HG03095 (cell line): ENCODE measurements at regions not wholly inside any gene's neighbourhood (a gene's known extent, or its start where the extent isn't known, plus 50 kb on each side); places are given as distances from the start of the nearest gene placed in this dataset.
"Not testable (repeated sequence)": the region's sequence is repeated elsewhere in the genome, so short reads cannot be mapped to it uniquely, and the experiment has no call there.

ENCODE experiments used
- ATAC-seq: cut with Tn5 transposase; IDR thresholded peaks from one replicate; pipeline ENCODE4 v1.9.1; 2021; ENCODE audit warnings: moderate library complexity; ENCODE audit not compliant: unreplicated experiment

GRCh38 chr17:45646288-45646988, 137.7 kb upstream of the CRHR1 start:
- no peak for ATAC-seq

- no peak for ATAC-seq
These were observed 135.5 kb upstream of the CRHR1 start for GRCh38 chr17:45648642-45649041.

- ATAC-seq, result no peak
These were observed 134.3 kb upstream of the CRHR1 start for GRCh38 chr17:45649796-45650195.

- no peak for ATAC-seq
These were observed 133.6 kb upstream of the CRHR1 start for GRCh38 chr17:45650561-45650960.

- no peak for ATAC-seq
These were observed 132.9 kb upstream of the CRHR1 start for GRCh38 chr17:45651145-45651709.

GRCh38 chr17:45653616-45654015, 130.5 kb upstream of the CRHR1 start:
- no peak for ATAC-seq

DNA sequence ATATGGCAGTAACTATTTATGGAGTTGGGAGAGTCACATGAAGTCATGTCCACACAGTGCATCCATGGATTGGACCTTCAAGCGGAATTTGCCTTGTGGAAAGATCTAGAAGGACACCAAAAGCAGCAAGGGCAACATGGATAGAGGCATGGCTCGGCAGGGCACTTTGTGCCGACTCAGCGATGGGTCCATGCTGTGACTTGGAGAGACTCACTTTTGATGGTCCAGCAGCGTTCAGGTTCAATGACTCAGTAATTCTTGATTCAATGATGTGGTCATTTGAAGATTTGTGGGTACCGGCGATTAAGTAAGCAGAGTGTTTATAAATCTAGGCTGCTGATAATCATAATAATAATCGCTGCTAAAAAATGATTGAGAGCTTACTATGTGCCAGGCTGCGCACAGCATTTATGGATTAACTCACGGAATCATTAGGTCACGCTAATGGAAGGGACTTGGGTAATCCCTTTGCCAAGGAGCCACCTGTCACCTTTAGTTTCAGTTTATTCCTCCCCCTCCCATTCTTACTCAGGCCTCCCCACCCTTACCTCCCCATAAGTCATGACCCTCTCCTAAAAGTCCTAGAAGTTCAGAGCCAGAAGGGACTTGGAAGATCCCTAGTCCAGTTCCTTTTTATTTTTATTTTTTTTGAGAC, 127.5 kb upstream of the CRHR1 start:
- no peak for ATAC-seq

DNA sequence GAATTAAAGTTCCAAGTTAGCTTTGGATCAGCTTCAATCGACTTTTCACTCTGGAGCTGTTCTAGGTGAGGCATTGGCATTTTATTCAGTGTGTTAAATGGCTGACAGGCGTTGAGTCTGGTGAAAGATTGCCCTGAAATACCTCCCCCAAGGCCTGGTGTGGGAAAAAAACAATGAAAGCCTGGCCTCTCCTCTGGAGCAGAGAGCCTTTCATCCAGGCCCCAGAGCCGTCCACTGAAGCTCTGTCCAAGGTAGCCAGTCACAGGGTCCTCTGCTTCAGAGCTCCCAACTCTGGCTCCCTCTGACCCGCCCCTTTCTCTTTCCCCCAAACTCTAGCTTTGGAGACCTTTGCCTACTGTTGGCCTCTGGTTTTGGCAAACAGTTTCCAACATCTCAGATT, 123.6 kb upstream of the CRHR1 start:
- no peak for ATAC-seq

- ATAC-seq, result no peak
These were observed 121.7 kb upstream of the CRHR1 start for GRCh38 chr17:45662432-45662831.

DNA sequence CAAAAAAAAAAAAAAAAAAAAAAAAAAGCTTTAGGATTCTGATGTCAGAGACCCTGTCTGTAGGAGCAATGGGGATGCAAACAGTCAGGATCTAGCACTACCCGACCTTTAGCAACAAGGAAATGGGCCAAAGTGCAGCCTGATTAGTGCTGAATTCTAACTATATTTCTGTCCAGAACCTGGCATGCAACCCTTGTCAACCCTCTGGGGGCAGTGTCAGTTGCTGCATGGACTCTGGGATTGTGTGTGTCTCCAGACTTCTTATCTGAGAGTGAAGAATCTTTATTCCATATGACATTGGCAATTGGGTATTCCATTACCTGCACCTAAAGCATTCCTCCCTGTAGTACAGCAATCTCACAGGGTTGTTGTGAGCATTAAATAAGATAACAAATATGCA, 120.3 kb upstream of the CRHR1 start:
- no peak for ATAC-seq

GRCh38 chr17:45664921-45665320, 119.2 kb upstream of the CRHR1 start:
- ATAC-seq, result no peak

DNA sequence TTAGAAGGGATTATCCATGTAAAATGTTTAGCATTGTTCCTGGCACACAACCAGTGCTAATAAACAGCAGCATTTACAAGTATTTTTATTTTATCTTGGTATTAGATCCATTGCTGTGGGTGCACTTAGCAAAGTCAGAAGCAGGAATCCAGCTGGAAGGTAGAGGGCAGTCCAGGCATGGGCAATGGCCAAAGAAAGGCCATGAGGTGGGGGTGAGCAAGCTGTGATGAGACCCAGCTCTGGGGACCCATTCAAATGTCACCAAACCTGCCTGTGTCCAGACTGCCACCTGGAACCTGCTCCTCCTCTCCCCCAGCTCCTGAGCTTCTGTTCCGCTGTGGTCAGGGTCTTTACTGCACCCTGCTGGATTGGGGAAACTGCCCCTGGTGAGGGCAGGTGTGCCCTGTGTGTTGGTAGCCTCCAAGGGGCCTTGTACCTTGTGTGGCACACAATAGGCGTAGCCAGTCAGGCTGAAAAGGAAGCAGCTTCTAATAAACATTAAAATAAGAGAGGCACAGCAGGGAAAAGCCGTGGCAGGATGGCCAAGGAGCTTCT, 118.0 kb upstream of the CRHR1 start:
- no peak for ATAC-seq

GRCh38 chr17:45666641-45667040, 117.5 kb upstream of the CRHR1 start:
- ATAC-seq, result no peak

DNA sequence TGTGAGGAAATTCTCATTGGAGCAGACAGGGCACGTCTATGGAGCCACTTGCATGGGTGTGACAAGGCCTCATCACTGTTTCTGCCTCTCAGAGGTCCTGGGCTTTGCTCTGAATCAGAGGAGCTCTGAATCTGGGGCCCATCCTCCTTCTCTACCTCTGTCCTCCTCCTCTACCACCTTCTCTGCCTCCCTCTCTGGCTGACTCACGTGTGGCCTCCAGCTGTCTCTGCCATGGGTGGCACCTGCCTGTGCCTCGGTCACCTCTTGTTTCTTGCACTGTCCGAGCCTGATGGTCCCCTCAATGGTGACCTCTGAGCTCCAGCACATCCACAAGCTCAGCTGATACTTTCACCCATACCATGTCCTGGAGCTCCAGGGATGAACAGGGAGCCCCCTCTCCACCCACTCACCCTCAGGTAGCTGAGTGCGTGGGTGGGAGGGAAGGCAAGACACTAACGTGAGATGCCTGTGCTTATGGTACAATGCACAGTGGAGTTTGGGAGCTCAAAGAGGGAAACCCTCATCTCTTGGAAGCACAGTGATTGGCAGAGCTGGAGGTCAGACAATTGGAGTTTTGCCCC, 116.4 kb upstream of the CRHR1 start:
- ATAC-seq, result no peak

- ATAC-seq, result no peak
These were observed 115.8 kb upstream of the CRHR1 start for GRCh38 chr17:45668316-45668715.

- ATAC-seq, result no peak
These were observed 111.8 kb upstream of the CRHR1 start for GRCh38 chr17:45672301-45672700.

- no peak for ATAC-seq
These were observed 111.3 kb upstream of the CRHR1 start for GRCh38 chr17:45672792-45673191.

- not testable (repeated sequence) for ATAC-seq
These were observed 110.4 kb upstream of the CRHR1 start for GRCh38 chr17:45673759-45674158.

- ATAC-seq, result no peak
These were observed 109.1 kb upstream of the CRHR1 start for GRCh38 chr17:45675012-45675411.

DNA sequence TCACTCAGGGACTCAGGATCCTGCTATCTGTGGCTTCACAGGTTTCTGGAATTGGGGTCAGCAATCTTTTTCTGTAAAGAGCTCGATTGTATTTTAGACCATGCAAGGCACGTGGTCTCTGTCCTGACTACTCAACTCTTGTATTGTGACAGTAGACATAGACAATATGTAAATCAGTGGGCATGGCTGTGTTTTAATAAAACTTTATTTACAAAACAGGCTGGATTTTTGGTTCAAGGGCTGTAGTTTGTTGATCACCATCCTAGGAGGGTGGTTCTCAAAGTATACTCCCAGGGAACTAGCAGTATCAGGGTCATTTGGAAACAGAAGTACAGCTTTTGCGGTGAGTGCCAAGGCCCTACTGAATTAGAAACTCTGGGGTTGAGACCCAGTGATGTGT, 108.2 kb upstream of the CRHR1 start:
- no peak for ATAC-seq

- no peak for ATAC-seq
These were observed 107.4 kb upstream of the CRHR1 start for GRCh38 chr17:45676695-45677094.

DNA sequence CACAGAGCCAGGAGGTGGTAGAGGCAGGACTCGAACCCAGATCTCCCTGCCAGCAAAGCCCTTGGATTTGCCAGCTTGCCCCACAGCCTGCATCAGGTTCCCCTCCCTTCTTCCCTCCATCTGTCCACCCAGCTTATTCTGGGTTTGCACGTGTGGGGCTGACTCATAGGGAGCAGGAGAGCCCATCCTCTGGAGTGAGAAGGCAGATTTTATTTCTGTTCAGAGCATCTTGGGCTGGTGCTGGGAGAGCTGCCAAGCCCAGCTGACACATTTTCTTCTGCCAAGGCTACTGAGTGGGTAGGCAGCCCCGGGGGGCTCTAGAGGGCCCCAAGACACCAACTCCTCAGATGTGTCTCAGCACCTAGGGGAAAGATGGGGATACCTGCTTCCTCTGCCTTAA, 106.3 kb upstream of the CRHR1 start:
- ATAC-seq, result no peak
